ENCODE measurements at regions not wholly inside any gene's neighbourhood (a gene's known extent, or its start where the extent isn't known, plus 50 kb on each side); places are given as distances from the start of the nearest gene placed in this dataset.

DNA sequence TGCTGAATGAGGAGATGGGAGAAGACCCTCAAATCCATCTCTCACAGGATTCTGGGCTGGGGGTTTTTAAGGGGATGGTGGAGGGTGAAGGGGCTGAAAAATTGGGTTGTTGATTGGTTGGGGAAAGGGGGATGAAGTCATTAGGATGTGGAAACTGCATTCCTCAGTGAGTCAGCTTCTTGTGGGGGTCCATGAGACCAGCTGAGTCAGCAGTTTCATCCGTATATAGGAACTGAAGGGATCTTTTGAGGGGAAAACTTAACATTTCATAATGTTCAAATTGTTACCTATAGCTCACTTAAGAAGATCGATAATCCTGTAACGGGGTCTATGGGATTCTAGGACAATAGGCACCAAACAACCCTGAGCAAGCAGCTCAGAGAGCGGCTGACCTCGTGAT, 213.4 kb downstream of the CBLN1 start:
- DNase-seq (ENCODE audit: low read depth, low spot score), result no peak
- intact Hi-C loops (cut with micrococcal nuclease; ENCODE audit: unreplicated experiment), result no loop called here
- ChIA-PET POLR2A (no interaction called here), CTCF (no interaction called here)
- no TSS peak for BruUV-seq (replicated peaks)
- ATAC-seq, result no peak
- Histone ChIP-seq H3K36me3 (ENCODE audit: control insufficient read depth, insufficient read depth, low read length) (no peaks in the 10 kb centered on the region), H3K9me3 (ENCODE audit: control insufficient read depth, insufficient read depth, low read depth, low read length) (no peaks in the 10 kb centered on the region), H3K27ac (ENCODE audit: low read length) (no peak overlapping the region), H3K4me3 (ENCODE audit: low read depth in 2 of 2, low read length in 2 of 2) (no peak overlapping the region), H3K27me3 (ENCODE audit: control insufficient read depth, insufficient read depth, low read length) (no peaks in the 10 kb centered on the region), H3K4me1 (ENCODE audit: control insufficient read depth, insufficient read depth, low read length) (no peaks in the 10 kb centered on the region)
- TF ChIP-seq POLR2AphosphoS5 (IDR thresholded peaks at IDR 0.05; ENCODE audit: low read depth, low read length) (no peak), TCF7L2 (IDR thresholded peaks at IDR 0.05; ENCODE audit: low read depth, low read length) (no peak), SIN3A (IDR thresholded peaks at IDR 0.05; ENCODE audit: borderline replicate concordance, insufficient read depth, low read depth, low read length) (no peak)
- TF ChIP-seq, protein P1, sequence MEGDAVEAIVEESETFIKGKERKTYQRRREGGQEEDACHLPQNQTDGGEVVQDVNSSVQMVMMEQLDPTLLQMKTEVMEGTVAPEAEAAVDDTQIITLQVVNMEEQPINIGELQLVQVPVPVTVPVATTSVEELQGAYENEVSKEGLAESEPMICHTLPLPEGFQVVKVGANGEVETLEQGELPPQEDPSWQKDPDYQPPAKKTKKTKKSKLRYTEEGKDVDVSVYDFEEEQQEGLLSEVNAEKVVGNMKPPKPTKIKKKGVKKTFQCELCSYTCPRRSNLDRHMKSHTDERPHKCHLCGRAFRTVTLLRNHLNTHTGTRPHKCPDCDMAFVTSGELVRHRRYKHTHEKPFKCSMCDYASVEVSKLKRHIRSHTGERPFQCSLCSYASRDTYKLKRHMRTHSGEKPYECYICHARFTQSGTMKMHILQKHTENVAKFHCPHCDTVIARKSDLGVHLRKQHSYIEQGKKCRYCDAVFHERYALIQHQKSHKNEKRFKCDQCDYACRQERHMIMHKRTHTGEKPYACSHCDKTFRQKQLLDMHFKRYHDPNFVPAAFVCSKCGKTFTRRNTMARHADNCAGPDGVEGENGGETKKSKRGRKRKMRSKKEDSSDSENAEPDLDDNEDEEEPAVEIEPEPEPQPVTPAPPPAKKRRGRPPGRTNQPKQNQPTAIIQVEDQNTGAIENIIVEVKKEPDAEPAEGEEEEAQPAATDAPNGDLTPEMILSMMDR (IDR thresholded peaks at IDR 0.05), result no peak
- TF ChIP-seq, protein P2, sequence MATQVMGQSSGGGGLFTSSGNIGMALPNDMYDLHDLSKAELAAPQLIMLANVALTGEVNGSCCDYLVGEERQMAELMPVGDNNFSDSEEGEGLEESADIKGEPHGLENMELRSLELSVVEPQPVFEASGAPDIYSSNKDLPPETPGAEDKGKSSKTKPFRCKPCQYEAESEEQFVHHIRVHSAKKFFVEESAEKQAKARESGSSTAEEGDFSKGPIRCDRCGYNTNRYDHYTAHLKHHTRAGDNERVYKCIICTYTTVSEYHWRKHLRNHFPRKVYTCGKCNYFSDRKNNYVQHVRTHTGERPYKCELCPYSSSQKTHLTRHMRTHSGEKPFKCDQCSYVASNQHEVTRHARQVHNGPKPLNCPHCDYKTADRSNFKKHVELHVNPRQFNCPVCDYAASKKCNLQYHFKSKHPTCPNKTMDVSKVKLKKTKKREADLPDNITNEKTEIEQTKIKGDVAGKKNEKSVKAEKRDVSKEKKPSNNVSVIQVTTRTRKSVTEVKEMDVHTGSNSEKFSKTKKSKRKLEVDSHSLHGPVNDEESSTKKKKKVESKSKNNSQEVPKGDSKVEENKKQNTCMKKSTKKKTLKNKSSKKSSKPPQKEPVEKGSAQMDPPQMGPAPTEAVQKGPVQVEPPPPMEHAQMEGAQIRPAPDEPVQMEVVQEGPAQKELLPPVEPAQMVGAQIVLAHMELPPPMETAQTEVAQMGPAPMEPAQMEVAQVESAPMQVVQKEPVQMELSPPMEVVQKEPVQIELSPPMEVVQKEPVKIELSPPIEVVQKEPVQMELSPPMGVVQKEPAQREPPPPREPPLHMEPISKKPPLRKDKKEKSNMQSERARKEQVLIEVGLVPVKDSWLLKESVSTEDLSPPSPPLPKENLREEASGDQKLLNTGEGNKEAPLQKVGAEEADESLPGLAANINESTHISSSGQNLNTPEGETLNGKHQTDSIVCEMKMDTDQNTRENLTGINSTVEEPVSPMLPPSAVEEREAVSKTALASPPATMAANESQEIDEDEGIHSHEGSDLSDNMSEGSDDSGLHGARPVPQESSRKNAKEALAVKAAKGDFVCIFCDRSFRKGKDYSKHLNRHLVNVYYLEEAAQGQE (IDR thresholded peaks at IDR 0.05; ENCODE audit: insufficient read depth in 1 of 2, low read depth in 2 of 2, low read length in 1 of 2), result no peak
- in situ Hi-C loops (cut with HindIII; ENCODE audit: low pct_unique_long_range_greater_than_20kb, low sequenced_read_pairs), result no loop called here

DNA sequence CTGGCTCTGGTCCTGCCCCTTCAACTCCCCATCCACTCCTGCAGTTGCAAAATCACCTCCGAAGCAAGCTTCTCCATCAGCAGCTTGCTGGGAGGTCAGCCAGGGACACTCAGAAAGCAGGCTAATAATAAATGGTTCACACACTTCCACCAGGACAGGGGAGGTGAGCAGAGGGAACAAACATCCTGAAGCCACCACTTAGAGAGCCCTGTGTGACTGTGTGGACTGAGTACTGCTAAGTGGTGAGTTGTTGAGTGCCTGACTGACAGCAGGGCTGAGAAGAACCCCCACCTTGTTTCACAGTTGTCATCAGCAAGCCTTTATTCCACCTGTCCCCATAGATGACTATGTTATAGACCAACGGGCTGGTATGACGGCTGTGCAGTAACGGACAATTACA, 213.9 kb downstream of the CBLN1 start:
- TF ChIP-seq, protein P2 (IDR thresholded peaks at IDR 0.05; ENCODE audit: insufficient read depth in 1 of 2, low read depth in 2 of 2, low read length in 1 of 2), result no peak
- TF ChIP-seq TCF7L2 (IDR thresholded peaks at IDR 0.05; ENCODE audit: low read depth, low read length) (no peak), SIN3A (IDR thresholded peaks at IDR 0.05; ENCODE audit: borderline replicate concordance, insufficient read depth, low read depth, low read length) (no peak), POLR2AphosphoS5 (IDR thresholded peaks at IDR 0.05; ENCODE audit: low read depth, low read length) (no peak)
- TF ChIP-seq, protein P1 (IDR thresholded peaks at IDR 0.05), result no peak
- no peaks in the 10 kb centered on the region for H3K27me3 ChIP-seq (ENCODE audit: control insufficient read depth, insufficient read depth, low read length)

More for the DNA sequence above, 213.9 kb downstream of the CBLN1 start:
- ChIA-PET CTCF (no interaction called here), POLR2A (no interaction called here)
- intact Hi-C loops (cut with micrococcal nuclease; ENCODE audit: unreplicated experiment) (no loop called here), in situ Hi-C loops (cut with HindIII; ENCODE audit: low pct_unique_long_range_greater_than_20kb, low sequenced_read_pairs) (no loop called here)
- no TSS peak for BruUV-seq (replicated peaks)
- Histone ChIP-seq H3K27ac (ENCODE audit: low read length) (no peak overlapping the region), H3K4me1 (ENCODE audit: control insufficient read depth, insufficient read depth, low read length) (no peaks in the 10 kb centered on the region), H3K9me3 (ENCODE audit: control insufficient read depth, insufficient read depth, low read depth, low read length) (no peaks in the 10 kb centered on the region), H3K36me3 (ENCODE audit: control insufficient read depth, insufficient read depth, low read length) (no peaks in the 10 kb centered on the region), H3K4me3 (ENCODE audit: low read depth in 2 of 2, low read length in 2 of 2) (no peak overlapping the region)
- no peak for DNase-seq (ENCODE audit: low read depth, low spot score)
- no peak for ATAC-seq

All from Panc1 (cell line).